Nephron progenitor cell (in vitro differentiated cells): ENCODE measurements at regions not wholly inside any gene's neighbourhood (a gene's known extent, or its start where the extent isn't known, plus 50 kb on each side); places are given as distances from the start of the nearest gene placed in this dataset.

Experiments
- DNase-seq: peaks from one replicate; pipeline ENCODE4 v3.0.0; 2021
- H3K27ac Mint-ChIP-seq: 2 replicates; pipeline ENCODE4 v1.8.0; 2021; ENCODE audit warnings: mild to moderate bottlenecking, moderate library complexity, mixed read lengths
- H3K27me3 Mint-ChIP-seq: 2 replicates; pipeline ENCODE4 v1.8.0; 2021; ENCODE audit warnings: mild to moderate bottlenecking, low read depth, mixed read lengths; ENCODE audit not compliant: poor library complexity
- H3K36me3 Mint-ChIP-seq: 2 replicates; pipeline ENCODE4 v1.8.0; 2021; ENCODE audit warnings: low read depth, mixed read lengths
- H3K4me1 Mint-ChIP-seq: 2 replicates; pipeline ENCODE4 v1.8.0; 2021; ENCODE audit warnings: mixed read lengths
- H3K4me3 Mint-ChIP-seq: 2 replicates; pipeline ENCODE4 v1.8.0; 2021; ENCODE audit warnings: mild to moderate bottlenecking, moderate library complexity, mixed read lengths
- H3K9me3 Mint-ChIP-seq: 2 replicates; pipeline ENCODE4 v1.8.0; 2021; ENCODE audit warnings: mild to moderate bottlenecking, moderate library complexity, mixed read lengths
- CTCF ChIP-seq: fragments of 200-600 bp; sonication (generic); IDR thresholded peaks from 2 replicates; pipeline ENCODE4 v1.5.0; 2021; ENCODE audit warnings: antibody characterized with exemption

- H3K36me3 Mint-ChIP-seq: no peaks in the 10 kb centered on the region
- H3K4me3 Mint-ChIP-seq: no peak overlapping the region
- H3K27me3 Mint-ChIP-seq: no peaks in the 10 kb centered on the region
- no peak for DNase-seq
- H3K9me3 Mint-ChIP-seq: no peaks in the 10 kb centered on the region
- TF ChIP-seq CTCF: no peak
- H3K4me1 Mint-ChIP-seq: peaks cover 14% of the 10 kb centered on the region
- H3K27ac Mint-ChIP-seq: no peak overlapping the region
Observed at GRCh38 chr18:56003720-56004088, 415.7 kb upstream of the TCF4 start.

GRCh38 chr18:56003009-56003719, 415.2 kb upstream of the TCF4 start:
- no peaks in the 10 kb centered on the region for H3K9me3 Mint-ChIP-seq
- no peak overlapping the region for H3K27ac Mint-ChIP-seq
- H3K36me3 Mint-ChIP-seq: no peaks in the 10 kb centered on the region
- no peak for TF ChIP-seq CTCF
- no peaks in the 10 kb centered on the region for H3K27me3 Mint-ChIP-seq
- DNase-seq: no peak
- H3K4me3 Mint-ChIP-seq: no peak overlapping the region
- H3K4me1 Mint-ChIP-seq: peaks cover 19% of the 10 kb centered on the region

- no peak overlapping the region for H3K27ac Mint-ChIP-seq
- H3K4me1 Mint-ChIP-seq: peaks cover 35% of the 10 kb centered on the region
- no peaks in the 10 kb centered on the region for H3K36me3 Mint-ChIP-seq
- no peaks in the 10 kb centered on the region for H3K27me3 Mint-ChIP-seq
- DNase-seq: no peak
- TF ChIP-seq CTCF: no peak
- no peak overlapping the region for H3K4me3 Mint-ChIP-seq
- no peaks in the 10 kb centered on the region for H3K9me3 Mint-ChIP-seq
Observed at GRCh38 chr18:56001576-56001975, 413.6 kb upstream of the TCF4 start.

GRCh38 chr18:56000041-56000440, 412.0 kb upstream of the TCF4 start:
- H3K4me3 Mint-ChIP-seq: no peak overlapping the region
- H3K36me3 Mint-ChIP-seq: no peaks in the 10 kb centered on the region
- peaks cover 38% of the 10 kb centered on the region for H3K4me1 Mint-ChIP-seq
- no peaks in the 10 kb centered on the region for H3K9me3 Mint-ChIP-seq
- H3K27me3 Mint-ChIP-seq: no peaks in the 10 kb centered on the region
- no peak overlapping the region for H3K27ac Mint-ChIP-seq
- TF ChIP-seq CTCF: no peak
- no peak for DNase-seq

- no peaks in the 10 kb centered on the region for H3K36me3 Mint-ChIP-seq
- no peak overlapping the region for H3K27ac Mint-ChIP-seq
- no peak for DNase-seq
- no peak overlapping the region for H3K4me3 Mint-ChIP-seq
- H3K9me3 Mint-ChIP-seq: no peaks in the 10 kb centered on the region
- H3K4me1 Mint-ChIP-seq: peaks cover 38% of the 10 kb centered on the region
- H3K27me3 Mint-ChIP-seq: no peaks in the 10 kb centered on the region
- TF ChIP-seq CTCF: no peak
Observed at GRCh38 chr18:55999641-56000040, 411.6 kb upstream of the TCF4 start.

GRCh38 chr18:55998801-55999385, 410.9 kb upstream of the TCF4 start:
- Mint-ChIP-seq H3K27me3 (no peaks in the 10 kb centered on the region), H3K27ac (no peak overlapping the region), H3K4me3 (no peak overlapping the region), H3K9me3 (no peaks in the 10 kb centered on the region), H3K36me3 (no peaks in the 10 kb centered on the region), H3K4me1 (peaks cover 38% of the 10 kb centered on the region)
- TF ChIP-seq CTCF: no peak
- DNase-seq: no peak
